GM18867 (cell line): ENCODE measurements at regions not wholly inside any gene's neighbourhood (a gene's known extent, or its start where the extent isn't known, plus 50 kb on each side); places are given as distances from the start of the nearest gene placed in this dataset.

Experiments
- ATAC-seq: cut with Tn5 transposase; IDR thresholded peaks from one replicate; pipeline ENCODE4 v1.9.1; 2021; ENCODE audit warnings: mild to moderate bottlenecking, moderate library complexity; ENCODE audit not compliant: unreplicated experiment

- ATAC-seq, result no peak
Measured at GRCh38 chr21:14870853-14871149, 194.0 kb downstream of the NRIP1 start.

- ATAC-seq, result peak; percentile 50
Measured at GRCh38 chr21:14869984-14870852, 194.6 kb downstream of the NRIP1 start.

- no peak for ATAC-seq
Measured at GRCh38 chr21:14866859-14867765, 197.7 kb downstream of the NRIP1 start.

- ATAC-seq, result peak; percentile 81
Measured at GRCh38 chr21:14864211-14865021, 200.4 kb downstream of the NRIP1 start.

- ATAC-seq, result no peak
Measured at GRCh38 chr21:14863745-14864210, 201.0 kb downstream of the NRIP1 start.

- no peak for ATAC-seq
Measured at GRCh38 chr21:14862794-14863720, 201.7 kb downstream of the NRIP1 start.

GRCh38 chr21:14858311-14858710 lies 206.5 kb downstream of the NRIP1 start:
- ATAC-seq, result no peak

GRCh38 chr21:14857529-14857928 lies 207.3 kb downstream of the NRIP1 start:
- no peak for ATAC-seq

- ATAC-seq, result no peak
Measured at GRCh38 chr21:14850394-14850793, 214.4 kb downstream of the NRIP1 start.

GRCh38 chr21:14846621-14847020 lies 218.2 kb downstream of the NRIP1 start:
- ATAC-seq, result no peak

GRCh38 chr21:14844001-14844400 lies 220.8 kb downstream of the NRIP1 start:
- no peak for ATAC-seq

GRCh38 chr21:14842601-14843000 lies 222.2 kb downstream of the NRIP1 start:
- ATAC-seq, result no peak

- no peak for ATAC-seq
Measured at GRCh38 chr21:14841511-14842472, 223.0 kb downstream of the NRIP1 start.

GRCh38 chr21:14838400-14838799 lies 226.4 kb downstream of the NRIP1 start:
- no peak for ATAC-seq

GRCh38 chr21:14836950-14837349 lies 227.8 kb downstream of the NRIP1 start:
- no peak for ATAC-seq

- ATAC-seq, result no peak
Measured at GRCh38 chr21:14833666-14834351, 231.0 kb downstream of the NRIP1 start.

- no peak for ATAC-seq
Measured at GRCh38 chr21:14833241-14833640, 231.6 kb downstream of the NRIP1 start.

GRCh38 chr21:14830307-14830706 lies 234.5 kb downstream of the NRIP1 start:
- ATAC-seq, result no peak
